ENCODE measurements at regions not wholly inside any gene's neighbourhood (a gene's known extent, or its start where the extent isn't known, plus 50 kb on each side); places are given as distances from the start of the nearest gene placed in this dataset.
A peak's percentile ranks its signal among the peaks of the same experiment; 100 is the strongest.
"Not testable (repeated sequence)": the region's sequence is repeated elsewhere in the genome, so short reads cannot be mapped to it uniquely, and the experiment has no call there.

- H3K4me3 ChIP-seq (ENCODE audit: low read depth, low read length) = no peak overlapping the region
- TF ChIP-seq CTCF (conservative IDR thresholded peaks at IDR 0.05; ENCODE audit: low read depth, low read length) = no peak
- DNase-seq (ENCODE audit: low read depth) = no peak
Measured at GRCh38 chr3:159751752-159752151, 236.9 kb upstream of the IL12A start.

GRCh38 chr3:159756279-159757207 lies 232.1 kb upstream of the IL12A start:
- H3K4me3 ChIP-seq (ENCODE audit: low read depth, low read length); DNase-seq (ENCODE audit: low read depth): not testable (repeated sequence)

GRCh38 chr3:159757341-159758060 lies 231.1 kb upstream of the IL12A start:
- no peak for DNase-seq (ENCODE audit: low read depth)
- no peak for TF ChIP-seq CTCF (conservative IDR thresholded peaks at IDR 0.05; ENCODE audit: low read depth, low read length)
- H3K4me3 ChIP-seq (ENCODE audit: low read depth, low read length) = no peak overlapping the region

GRCh38 chr3:159760046-159760445 lies 228.6 kb upstream of the IL12A start:
- no peak for TF ChIP-seq CTCF (conservative IDR thresholded peaks at IDR 0.05; ENCODE audit: low read depth, low read length)
- H3K4me3 ChIP-seq (ENCODE audit: low read depth, low read length) = no peak overlapping the region
- DNase-seq (ENCODE audit: low read depth) = no peak

GRCh38 chr3:159761369-159761768 lies 227.3 kb upstream of the IL12A start:
- H3K4me3 ChIP-seq (ENCODE audit: low read depth, low read length) = peak overlapping the region; percentile 73
- DNase-seq (ENCODE audit: low read depth) = no peak
- no peak for TF ChIP-seq CTCF (conservative IDR thresholded peaks at IDR 0.05; ENCODE audit: low read depth, low read length)

GRCh38 chr3:159761848-159762635 lies 226.6 kb upstream of the IL12A start:
- peak overlapping the region; percentile 73 for H3K4me3 ChIP-seq (ENCODE audit: low read depth, low read length)
- no peak for DNase-seq (ENCODE audit: low read depth)
- no peak for TF ChIP-seq CTCF (conservative IDR thresholded peaks at IDR 0.05; ENCODE audit: low read depth, low read length)
